GM10847 (cell line): ENCODE measurements at regions not wholly inside any gene's neighbourhood (a gene's known extent, or its start where the extent isn't known, plus 50 kb on each side); places are given as distances from the start of the nearest gene placed in this dataset.

Experiments used
- POLR2A ChIP-seq: IDR thresholded peaks from 2 replicates; pipeline ENCODE4 v1.6.1; 2011; ENCODE audit not compliant: insufficient read length; ENCODE audit errors: extremely low read depth

- TF ChIP-seq POLR2A: no peak
Observed at GRCh38 chr3:125645616-125646015, 50.3 kb upstream of the OSBPL11 start.

GRCh38 chr3:125646581-125646980, 51.3 kb upstream of the OSBPL11 start:
- no peak for TF ChIP-seq POLR2A

- no peak for TF ChIP-seq POLR2A
Observed at GRCh38 chr3:125647318-125648014, 52.2 kb upstream of the OSBPL11 start.

- TF ChIP-seq POLR2A: no peak
Observed at GRCh38 chr3:125651244-125651643, 55.9 kb upstream of the OSBPL11 start.

- TF ChIP-seq POLR2A: no peak
Observed at GRCh38 chr3:125652349-125652748, 57.1 kb upstream of the OSBPL11 start.

GRCh38 chr3:125654526-125654925, 59.2 kb upstream of the OSBPL11 start:
- TF ChIP-seq POLR2A: no peak

- no peak for TF ChIP-seq POLR2A
Observed at GRCh38 chr3:125662675-125663074, 67.4 kb upstream of the OSBPL11 start.

GRCh38 chr3:125670352-125670751, 75.1 kb upstream of the OSBPL11 start:
- TF ChIP-seq POLR2A: no peak

- no peak for TF ChIP-seq POLR2A
Observed at GRCh38 chr3:125670945-125671344, 75.6 kb upstream of the OSBPL11 start.

GRCh38 chr3:125671461-125672243, 76.4 kb upstream of the OSBPL11 start:
- TF ChIP-seq POLR2A: no peak

GRCh38 chr3:125675791-125676190, 80.5 kb upstream of the OSBPL11 start:
- TF ChIP-seq POLR2A: no peak

GRCh38 chr3:125679258-125679657, 84.0 kb upstream of the OSBPL11 start:
- no peak for TF ChIP-seq POLR2A

GRCh38 chr3:125681146-125681545, 85.8 kb upstream of the OSBPL11 start:
- TF ChIP-seq POLR2A: no peak

- no peak for TF ChIP-seq POLR2A
Observed at GRCh38 chr3:125683067-125683829, 88.0 kb upstream of the OSBPL11 start.

- TF ChIP-seq POLR2A: no peak
Observed at GRCh38 chr3:125684199-125684598, 88.9 kb upstream of the OSBPL11 start.

- TF ChIP-seq POLR2A: no peak
Observed at GRCh38 chr3:125692361-125692760, 97.1 kb upstream of the OSBPL11 start.
